ENCODE measurements at regions not wholly inside any gene's neighbourhood (a gene's known extent, or its start where the extent isn't known, plus 50 kb on each side); places are given as distances from the start of the nearest gene placed in this dataset.

DNA sequence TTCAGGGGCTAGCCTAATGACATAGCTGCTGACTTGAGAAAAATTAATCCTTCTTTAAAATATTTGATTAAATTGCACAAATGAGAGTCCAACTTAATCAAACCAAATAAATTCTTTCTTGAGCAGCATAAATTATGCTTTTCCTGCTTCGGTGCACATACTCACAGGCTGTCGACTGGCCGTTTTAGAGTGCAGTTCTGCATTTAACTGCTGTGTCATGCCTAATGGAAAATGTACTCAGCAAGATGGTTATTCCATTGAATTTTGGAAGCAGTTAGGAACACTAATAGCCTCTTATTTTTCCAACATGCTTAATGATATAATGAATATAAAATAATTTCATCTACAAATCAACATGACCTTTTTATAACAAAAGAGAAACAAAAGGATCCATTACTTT, 266.1 kb upstream of the LRIG3 start:
- TF ChIP-seq, protein P1, sequence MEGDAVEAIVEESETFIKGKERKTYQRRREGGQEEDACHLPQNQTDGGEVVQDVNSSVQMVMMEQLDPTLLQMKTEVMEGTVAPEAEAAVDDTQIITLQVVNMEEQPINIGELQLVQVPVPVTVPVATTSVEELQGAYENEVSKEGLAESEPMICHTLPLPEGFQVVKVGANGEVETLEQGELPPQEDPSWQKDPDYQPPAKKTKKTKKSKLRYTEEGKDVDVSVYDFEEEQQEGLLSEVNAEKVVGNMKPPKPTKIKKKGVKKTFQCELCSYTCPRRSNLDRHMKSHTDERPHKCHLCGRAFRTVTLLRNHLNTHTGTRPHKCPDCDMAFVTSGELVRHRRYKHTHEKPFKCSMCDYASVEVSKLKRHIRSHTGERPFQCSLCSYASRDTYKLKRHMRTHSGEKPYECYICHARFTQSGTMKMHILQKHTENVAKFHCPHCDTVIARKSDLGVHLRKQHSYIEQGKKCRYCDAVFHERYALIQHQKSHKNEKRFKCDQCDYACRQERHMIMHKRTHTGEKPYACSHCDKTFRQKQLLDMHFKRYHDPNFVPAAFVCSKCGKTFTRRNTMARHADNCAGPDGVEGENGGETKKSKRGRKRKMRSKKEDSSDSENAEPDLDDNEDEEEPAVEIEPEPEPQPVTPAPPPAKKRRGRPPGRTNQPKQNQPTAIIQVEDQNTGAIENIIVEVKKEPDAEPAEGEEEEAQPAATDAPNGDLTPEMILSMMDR (IDR thresholded peaks at IDR 0.05; ENCODE audit: extremely low read depth, low read depth, low read length), result no peak
- Histone ChIP-seq H2AFZ (ENCODE audit: low read length) (no peak overlapping the region), H3K36me3 (ENCODE audit: insufficient read depth, low read length) (no peaks in the 10 kb centered on the region), H3K9me3 (ENCODE audit: low read depth, low read length) (no peaks in the 10 kb centered on the region), H3K27ac (ENCODE audit: low read depth, low read length) (no peak overlapping the region), H3K4me2 (ENCODE audit: insufficient read depth, low read length) (no peak overlapping the region), H3K4me1 (ENCODE audit: insufficient read depth, low read length) (no peaks in the 10 kb centered on the region), H3K79me2 (ENCODE audit: insufficient read depth, low read length) (no peaks in the 10 kb centered on the region), H3K4me3 (ENCODE audit: insufficient read depth, low read length) (no peak overlapping the region), H4K20me1 (ENCODE audit: insufficient read depth, low read length) (no peaks in the 10 kb centered on the region), H3K27me3 (ENCODE audit: insufficient read depth, low read length) (no peaks in the 10 kb centered on the region)
- no peak for DNase-seq (ENCODE audit: insufficient read length, low spot score, missing footprints)

DNA sequence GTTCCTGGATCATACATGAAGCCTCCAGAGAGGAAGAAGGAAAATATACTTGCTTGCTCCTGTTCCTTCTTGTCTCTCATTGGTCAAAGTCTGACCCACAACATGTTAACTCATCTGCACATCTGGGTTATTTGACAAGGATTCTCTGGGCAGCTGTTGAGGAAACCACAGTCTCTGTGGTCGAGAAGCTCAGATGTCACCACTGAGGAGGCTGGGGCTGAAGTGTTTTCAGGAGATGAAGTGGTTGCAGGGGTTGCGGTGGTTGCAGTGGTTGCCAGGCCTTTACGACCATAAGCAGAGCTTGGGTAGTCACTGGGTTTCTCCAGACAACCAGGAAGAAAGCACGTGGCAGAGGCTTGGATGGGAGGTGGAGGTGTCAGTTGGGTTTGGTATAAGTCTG, 265.0 kb upstream of the LRIG3 start:
- H3K9me3 ChIP-seq (ENCODE audit: low read depth, low read length), result no peaks in the 10 kb centered on the region
- TF ChIP-seq, protein P1 (IDR thresholded peaks at IDR 0.05; ENCODE audit: extremely low read depth, low read depth, low read length), result no peak

DNA sequence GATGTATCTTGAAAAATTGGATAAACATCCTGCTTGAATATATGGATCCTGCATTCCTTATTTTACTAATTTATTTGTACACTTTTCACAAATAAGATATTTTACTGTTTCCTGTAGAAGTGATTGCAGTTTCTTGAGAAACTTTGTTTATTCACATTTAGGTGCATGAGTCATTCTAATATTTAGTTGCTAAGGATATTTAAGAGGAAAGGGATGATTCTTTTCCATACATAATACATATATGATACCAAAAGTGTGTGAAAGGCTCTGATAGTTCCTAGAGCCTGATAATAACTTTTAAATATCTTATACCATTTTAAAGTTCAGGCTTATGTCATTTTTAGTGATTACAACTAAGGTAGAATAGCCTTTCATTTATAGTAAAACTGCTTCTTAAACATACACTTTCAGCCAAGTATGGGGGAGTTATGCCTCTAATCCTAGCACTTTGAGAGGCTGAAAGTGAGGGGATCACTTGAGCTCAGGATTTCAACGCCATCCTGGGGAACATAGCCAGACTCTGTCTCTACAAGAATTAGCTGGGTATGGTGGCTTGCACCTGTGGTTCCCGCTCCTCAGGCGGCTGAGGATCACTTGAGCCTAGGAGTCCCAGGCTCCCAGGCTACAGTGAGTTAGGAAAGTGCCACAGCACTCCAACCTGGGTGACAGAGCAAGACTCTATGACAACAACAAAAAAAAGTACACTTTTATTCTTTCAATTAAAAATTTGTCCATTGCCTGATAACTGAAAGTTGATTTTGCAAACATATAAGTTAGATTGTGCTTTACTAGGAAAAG, 262.6 kb upstream of the LRIG3 start:
- H3K27ac ChIP-seq (ENCODE audit: low read depth, low read length), result no peak overlapping the region
- H2AFZ ChIP-seq (ENCODE audit: low read length), result no peak overlapping the region
- no peak overlapping the region for H3K4me2 ChIP-seq (ENCODE audit: insufficient read depth, low read length)
- TF ChIP-seq, protein P1 (IDR thresholded peaks at IDR 0.05; ENCODE audit: extremely low read depth, low read depth, low read length), result no peak
- H3K4me1 ChIP-seq (ENCODE audit: insufficient read depth, low read length), result no peaks in the 10 kb centered on the region
- no peak overlapping the region for H3K4me3 ChIP-seq (ENCODE audit: insufficient read depth, low read length)
- H3K79me2 ChIP-seq (ENCODE audit: insufficient read depth, low read length), result no peaks in the 10 kb centered on the region
- H3K9me3 ChIP-seq (ENCODE audit: low read depth, low read length), result no peaks in the 10 kb centered on the region
- H3K27me3 ChIP-seq (ENCODE audit: insufficient read depth, low read length), result no peaks in the 10 kb centered on the region
- DNase-seq (ENCODE audit: insufficient read length, low spot score, missing footprints), result no peak
- H3K36me3 ChIP-seq (ENCODE audit: insufficient read depth, low read length), result no peaks in the 10 kb centered on the region
- no peaks in the 10 kb centered on the region for H4K20me1 ChIP-seq (ENCODE audit: insufficient read depth, low read length)

More for the DNA sequence above, 265.0 kb upstream of the LRIG3 start:
- no peaks in the 10 kb centered on the region for H3K4me1 ChIP-seq (ENCODE audit: insufficient read depth, low read length)
- H3K4me2 ChIP-seq (ENCODE audit: insufficient read depth, low read length), result no peak overlapping the region
- H3K4me3 ChIP-seq (ENCODE audit: insufficient read depth, low read length), result no peak overlapping the region
- H3K36me3 ChIP-seq (ENCODE audit: insufficient read depth, low read length), result no peaks in the 10 kb centered on the region
- no peak for DNase-seq (ENCODE audit: insufficient read length, low spot score, missing footprints)
- H3K27ac ChIP-seq (ENCODE audit: low read depth, low read length), result no peak overlapping the region
- no peak overlapping the region for H2AFZ ChIP-seq (ENCODE audit: low read length)
- no peaks in the 10 kb centered on the region for H3K27me3 ChIP-seq (ENCODE audit: insufficient read depth, low read length)
- H3K79me2 ChIP-seq (ENCODE audit: insufficient read depth, low read length), result no peaks in the 10 kb centered on the region
- no peaks in the 10 kb centered on the region for H4K20me1 ChIP-seq (ENCODE audit: insufficient read depth, low read length)

DNA sequence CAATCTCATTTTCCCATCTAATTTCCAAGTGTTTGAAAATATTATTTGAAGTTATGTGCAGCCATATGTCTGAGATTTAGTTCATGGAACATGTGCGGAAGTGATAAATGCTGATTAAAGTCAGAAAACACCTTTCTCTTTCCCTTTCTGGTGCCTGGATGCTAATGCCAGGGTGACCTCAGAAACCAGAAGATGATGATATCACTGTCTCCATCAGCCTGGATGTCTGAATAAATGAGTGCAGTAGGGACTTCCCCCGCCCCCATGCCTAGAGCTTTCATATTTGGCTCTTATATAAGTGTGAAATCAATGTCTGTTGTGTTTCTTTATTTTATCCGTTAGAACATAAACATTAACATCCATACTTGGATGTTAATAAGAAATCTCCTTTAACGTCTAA, 261.9 kb upstream of the LRIG3 start:
- H4K20me1 ChIP-seq (ENCODE audit: insufficient read depth, low read length), result no peaks in the 10 kb centered on the region
- H3K27me3 ChIP-seq (ENCODE audit: insufficient read depth, low read length), result no peaks in the 10 kb centered on the region
- no peaks in the 10 kb centered on the region for H3K36me3 ChIP-seq (ENCODE audit: insufficient read depth, low read length)
- no peak overlapping the region for H3K27ac ChIP-seq (ENCODE audit: low read depth, low read length)
- TF ChIP-seq, protein P1 (IDR thresholded peaks at IDR 0.05; ENCODE audit: extremely low read depth, low read depth, low read length), result no peak
- no peaks in the 10 kb centered on the region for H3K79me2 ChIP-seq (ENCODE audit: insufficient read depth, low read length)
- no peak for DNase-seq (ENCODE audit: insufficient read length, low spot score, missing footprints)
- H3K4me1 ChIP-seq (ENCODE audit: insufficient read depth, low read length), result no peaks in the 10 kb centered on the region
- H3K9me3 ChIP-seq (ENCODE audit: low read depth, low read length), result no peaks in the 10 kb centered on the region
- H3K4me2 ChIP-seq (ENCODE audit: insufficient read depth, low read length), result no peak overlapping the region
- H2AFZ ChIP-seq (ENCODE audit: low read length), result no peak overlapping the region
- H3K4me3 ChIP-seq (ENCODE audit: insufficient read depth, low read length), result no peak overlapping the region

Measured in osteoblast (primary cell).